Chondrocyte (in vitro differentiated cells): ENCODE measurements at regions not wholly inside any gene's neighbourhood (a gene's known extent, or its start where the extent isn't known, plus 50 kb on each side); places are given as distances from the start of the nearest gene placed in this dataset.

Source experiments
- DNase-seq: peaks from one replicate; pipeline ENCODE4 v3.0.0; 2021; ENCODE audit warnings: mixed read lengths, low spot score
- H3K27ac Mint-ChIP-seq: one replicate; pipeline ENCODE4 v1.8.0; 2021; ENCODE audit warnings: mild to moderate bottlenecking, moderate library complexity, mixed read lengths; ENCODE audit not compliant: unreplicated experiment
- H3K27me3 Mint-ChIP-seq: 2 replicates; pipeline ENCODE4 v1.8.0; 2021; ENCODE audit warnings: low read depth, mixed read lengths
- H3K36me3 Mint-ChIP-seq: 2 replicates; pipeline ENCODE4 v1.8.0; 2021; ENCODE audit warnings: low read depth, mixed read lengths
- H3K4me1 Mint-ChIP-seq: 2 replicates; pipeline ENCODE4 v1.8.0; 2021; ENCODE audit warnings: low read depth, mild to moderate bottlenecking, mixed read lengths
- H3K4me3 Mint-ChIP-seq: one replicate; pipeline ENCODE4 v1.8.0; 2021; ENCODE audit warnings: mild to moderate bottlenecking, moderate library complexity, mixed read lengths; ENCODE audit not compliant: unreplicated experiment
- H3K9me3 Mint-ChIP-seq: 2 replicates; pipeline ENCODE4 v1.8.0; 2021; ENCODE audit warnings: low read depth, mixed read lengths
- TF ChIP-seq, protein P1 (sequence below): fragments of 200-600 bp; sonication (generic); IDR thresholded peaks from 2 replicates; pipeline ENCODE4 v1.5.0; 2021; ENCODE audit warnings: antibody characterized with exemption, mild to moderate bottlenecking, moderate library complexity

DNA sequence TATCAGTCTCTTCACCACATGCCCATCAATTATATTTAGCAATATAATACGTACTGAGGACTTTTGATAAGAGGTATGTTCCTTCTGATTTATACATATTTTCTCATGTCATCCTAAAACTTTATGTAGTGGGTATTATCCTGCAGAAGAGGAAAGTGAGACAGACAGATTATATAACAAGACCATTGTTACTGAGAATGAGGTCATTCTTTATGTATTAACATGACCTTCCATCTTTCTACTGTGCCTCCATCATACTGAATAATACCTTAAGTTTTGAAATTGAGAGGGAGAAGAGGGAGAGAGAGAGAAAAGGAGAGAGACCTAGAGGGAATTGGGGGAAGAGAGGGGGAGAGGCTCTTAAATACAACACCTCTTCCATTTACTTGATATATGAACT, 90.9 kb upstream of the CARMIL1 start:
- H3K4me1 Mint-ChIP-seq: peaks cover 26% of the 10 kb centered on the region
- no peak overlapping the region for H3K27ac Mint-ChIP-seq
- H3K27me3 Mint-ChIP-seq: no peaks in the 10 kb centered on the region
- TF ChIP-seq, protein P1, sequence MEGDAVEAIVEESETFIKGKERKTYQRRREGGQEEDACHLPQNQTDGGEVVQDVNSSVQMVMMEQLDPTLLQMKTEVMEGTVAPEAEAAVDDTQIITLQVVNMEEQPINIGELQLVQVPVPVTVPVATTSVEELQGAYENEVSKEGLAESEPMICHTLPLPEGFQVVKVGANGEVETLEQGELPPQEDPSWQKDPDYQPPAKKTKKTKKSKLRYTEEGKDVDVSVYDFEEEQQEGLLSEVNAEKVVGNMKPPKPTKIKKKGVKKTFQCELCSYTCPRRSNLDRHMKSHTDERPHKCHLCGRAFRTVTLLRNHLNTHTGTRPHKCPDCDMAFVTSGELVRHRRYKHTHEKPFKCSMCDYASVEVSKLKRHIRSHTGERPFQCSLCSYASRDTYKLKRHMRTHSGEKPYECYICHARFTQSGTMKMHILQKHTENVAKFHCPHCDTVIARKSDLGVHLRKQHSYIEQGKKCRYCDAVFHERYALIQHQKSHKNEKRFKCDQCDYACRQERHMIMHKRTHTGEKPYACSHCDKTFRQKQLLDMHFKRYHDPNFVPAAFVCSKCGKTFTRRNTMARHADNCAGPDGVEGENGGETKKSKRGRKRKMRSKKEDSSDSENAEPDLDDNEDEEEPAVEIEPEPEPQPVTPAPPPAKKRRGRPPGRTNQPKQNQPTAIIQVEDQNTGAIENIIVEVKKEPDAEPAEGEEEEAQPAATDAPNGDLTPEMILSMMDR: no peak
- DNase-seq: no peak
- no peaks in the 10 kb centered on the region for H3K36me3 Mint-ChIP-seq
- H3K4me3 Mint-ChIP-seq: no peak overlapping the region
- H3K9me3 Mint-ChIP-seq: no peaks in the 10 kb centered on the region

DNA sequence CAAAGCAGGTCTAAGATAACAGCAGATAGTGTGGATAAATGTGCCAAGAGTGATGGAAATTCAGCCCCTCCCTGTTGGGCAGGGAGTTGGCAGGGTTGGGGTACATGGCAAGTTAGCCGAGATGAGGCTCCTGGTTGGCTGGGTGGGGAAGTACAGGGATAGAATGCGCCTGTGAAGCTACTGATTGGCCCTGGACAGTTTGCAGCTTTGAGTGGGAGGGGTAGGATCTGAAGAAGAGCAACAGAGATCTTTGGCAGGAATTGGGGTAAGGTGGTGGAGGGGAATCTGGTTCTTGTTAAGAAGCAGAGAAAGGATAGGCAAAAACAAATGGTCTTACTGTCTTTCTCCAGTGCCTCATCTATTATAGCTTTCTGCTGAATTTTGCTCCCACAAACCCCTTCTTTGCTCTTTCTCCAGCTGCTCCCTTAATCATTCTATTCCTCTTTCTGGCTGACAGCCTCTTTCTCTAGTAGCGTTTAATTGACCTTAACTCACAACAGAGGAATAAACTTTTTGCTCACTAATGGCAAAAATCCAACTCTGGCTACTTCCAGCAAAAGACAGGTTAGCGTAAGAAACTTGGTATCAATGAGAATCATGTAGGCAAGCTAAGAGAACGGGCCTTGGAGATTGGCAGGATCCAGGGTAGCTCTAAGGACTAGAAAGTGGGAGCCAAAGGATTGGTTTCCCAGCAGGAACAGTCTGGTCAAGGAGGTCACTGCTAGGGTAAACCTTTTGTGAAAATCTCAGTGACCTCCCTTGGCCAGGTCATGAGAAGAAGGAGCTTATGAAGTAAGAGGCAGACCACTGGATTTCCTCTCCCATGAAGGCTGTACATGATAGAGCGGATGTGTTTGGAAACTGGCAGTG, 86.3 kb upstream of the CARMIL1 start:
- DNase-seq: no peak
- Mint-ChIP-seq H3K27me3 (no peaks in the 10 kb centered on the region), H3K4me3 (peak overlapping the region; percentile 44), H3K27ac (peak overlapping the region; percentile 86), H3K9me3 (no peaks in the 10 kb centered on the region), H3K36me3 (no peaks in the 10 kb centered on the region), H3K4me1 (peaks cover 55% of the 10 kb centered on the region)
- TF ChIP-seq, protein P1: no peak

DNA sequence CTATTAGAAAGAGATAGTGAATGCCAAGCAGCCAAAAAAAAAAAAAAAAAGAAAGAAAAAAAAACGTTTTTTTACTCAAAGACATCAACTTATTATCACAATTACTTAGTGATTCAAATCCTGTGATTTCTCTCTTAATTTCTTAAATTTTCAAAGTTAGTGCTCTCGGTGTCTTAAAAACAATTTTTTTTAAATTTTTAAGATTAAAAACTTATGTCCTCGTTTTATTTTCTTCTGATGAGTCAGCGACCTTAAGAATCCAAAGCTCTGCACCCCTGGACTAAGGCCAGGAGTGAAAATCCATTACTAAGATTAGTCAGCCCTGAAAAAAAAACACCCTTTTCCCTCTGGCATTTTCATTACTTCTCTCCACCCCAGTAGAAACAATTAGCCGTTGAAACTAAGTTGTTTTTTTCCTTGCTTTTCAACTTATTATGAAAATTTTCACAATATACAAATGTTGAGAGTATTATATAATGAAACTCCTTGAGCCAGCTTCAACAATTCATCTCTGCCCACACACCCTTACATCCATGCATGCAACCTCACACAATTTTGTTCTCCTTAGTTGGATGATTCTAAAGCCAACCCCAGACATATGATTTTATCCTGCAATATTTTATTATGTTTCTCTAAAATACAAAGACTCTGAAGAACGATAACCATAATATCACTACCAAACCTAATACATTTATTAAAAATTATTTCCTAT, 85.6 kb upstream of the CARMIL1 start:
- peaks cover 2% of the 10 kb centered on the region for H3K9me3 Mint-ChIP-seq
- H3K4me1 Mint-ChIP-seq: peaks cover 61% of the 10 kb centered on the region
- no peaks in the 10 kb centered on the region for H3K27me3 Mint-ChIP-seq
- no peaks in the 10 kb centered on the region for H3K36me3 Mint-ChIP-seq
- H3K27ac Mint-ChIP-seq: peak overlapping the region; percentile 86
- TF ChIP-seq, protein P1: no peak
- H3K4me3 Mint-ChIP-seq: peak overlapping the region; percentile 44
- DNase-seq: no peak

DNA sequence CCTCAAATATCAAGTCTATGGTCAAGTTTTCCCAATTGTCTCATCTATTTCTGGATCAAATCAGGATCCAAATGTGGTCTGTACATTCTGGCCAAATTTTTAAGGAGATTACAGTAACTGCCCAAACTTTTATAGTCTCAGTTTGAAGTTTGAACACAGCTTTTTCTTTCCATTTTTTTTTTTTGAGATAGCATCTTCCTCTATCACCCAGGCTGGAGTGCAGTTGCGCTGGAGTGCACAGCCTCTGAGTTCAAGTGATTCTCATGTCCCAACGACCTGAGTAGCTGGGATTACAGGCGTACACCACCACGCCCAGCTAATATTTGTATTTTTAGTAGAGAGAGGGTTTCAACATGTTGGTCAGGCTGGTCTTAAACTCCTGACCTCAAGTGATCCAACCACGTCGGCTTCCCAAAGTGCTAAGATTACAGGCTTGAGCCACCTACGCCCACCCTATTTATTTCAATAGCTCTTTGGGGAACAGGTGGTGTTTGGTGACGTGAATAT, 84.9 kb upstream of the CARMIL1 start:
- H3K4me3 Mint-ChIP-seq: no peak overlapping the region
- peaks cover 2% of the 10 kb centered on the region for H3K9me3 Mint-ChIP-seq
- peak overlapping the region; percentile 86 for H3K27ac Mint-ChIP-seq
- H3K27me3 Mint-ChIP-seq: no peaks in the 10 kb centered on the region
- H3K36me3 Mint-ChIP-seq: no peaks in the 10 kb centered on the region
- TF ChIP-seq, protein P1: no peak
- peaks cover 62% of the 10 kb centered on the region for H3K4me1 Mint-ChIP-seq
- DNase-seq: no peak

DNA sequence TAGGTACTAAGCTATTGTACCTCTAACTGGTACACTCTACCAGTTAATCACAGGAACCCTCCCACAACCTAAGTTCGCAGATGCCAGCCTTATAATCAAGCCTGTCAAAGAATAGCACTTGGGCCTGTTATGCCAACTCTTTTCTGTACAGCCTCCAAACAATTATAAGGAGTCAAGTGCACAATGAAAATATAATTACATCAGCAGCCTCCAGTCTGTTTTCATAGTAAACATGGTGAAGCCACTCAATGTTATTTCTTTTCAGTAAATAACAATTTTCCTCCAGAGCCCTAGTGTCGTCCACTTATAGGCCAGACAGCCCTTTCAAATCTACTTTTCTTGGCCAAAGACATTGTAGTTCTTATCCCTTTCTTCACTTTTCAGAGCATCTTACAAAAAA, 82.7 kb upstream of the CARMIL1 start:
- peaks cover 61% of the 10 kb centered on the region for H3K4me1 Mint-ChIP-seq

More for the DNA sequence above, 82.7 kb upstream of the CARMIL1 start:
- Mint-ChIP-seq H3K4me3 (no peak overlapping the region), H3K27ac (peak overlapping the region; percentile 41), H3K27me3 (no peaks in the 10 kb centered on the region), H3K9me3 (peaks cover 2% of the 10 kb centered on the region), H3K36me3 (no peaks in the 10 kb centered on the region)
- no peak for DNase-seq
- TF ChIP-seq, protein P1: no peak
